ENCODE measurements at regions not wholly inside any gene's neighbourhood (a gene's known extent, or its start where the extent isn't known, plus 50 kb on each side); places are given as distances from the start of the nearest gene placed in this dataset.

GRCh38 chr7:52955522-52955921 is 79.9 kb upstream of the POM121L12 start:
- no peak for TF ChIP-seq EZH2phosphoT487 (IDR thresholded peaks at IDR 0.05; ENCODE audit: borderline replicate concordance, low read length)
- no peak for TF ChIP-seq CTCF (IDR thresholded peaks at IDR 0.05; ENCODE audit: low read depth, low read length, poor library complexity, severe bottlenecking)

Data from DOHH2 (cell line).